ENCODE measurements at regions not wholly inside any gene's neighbourhood (a gene's known extent, or its start where the extent isn't known, plus 50 kb on each side); places are given as distances from the start of the nearest gene placed in this dataset.

DNA sequence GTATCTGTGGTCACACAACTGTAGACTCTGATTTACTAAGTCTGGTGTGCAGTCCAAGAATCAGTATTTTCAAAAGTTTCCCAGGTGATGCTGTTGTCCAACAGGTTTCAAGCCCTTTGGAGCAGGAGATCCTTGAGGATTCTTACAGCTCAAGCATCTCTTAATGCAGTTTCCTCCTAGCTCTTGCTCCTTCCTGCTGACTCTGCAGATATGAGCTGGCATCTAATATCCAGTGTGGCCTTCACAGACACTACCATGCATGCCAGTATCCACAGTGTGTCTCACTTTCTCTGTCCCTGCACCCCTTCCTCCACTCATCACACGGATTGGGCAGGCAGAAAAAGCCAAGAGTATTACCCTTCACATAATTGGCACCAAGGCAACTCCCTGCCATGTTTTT is 182.2 kb upstream of the TNC start:
- TF ChIP-seq, protein P1, sequence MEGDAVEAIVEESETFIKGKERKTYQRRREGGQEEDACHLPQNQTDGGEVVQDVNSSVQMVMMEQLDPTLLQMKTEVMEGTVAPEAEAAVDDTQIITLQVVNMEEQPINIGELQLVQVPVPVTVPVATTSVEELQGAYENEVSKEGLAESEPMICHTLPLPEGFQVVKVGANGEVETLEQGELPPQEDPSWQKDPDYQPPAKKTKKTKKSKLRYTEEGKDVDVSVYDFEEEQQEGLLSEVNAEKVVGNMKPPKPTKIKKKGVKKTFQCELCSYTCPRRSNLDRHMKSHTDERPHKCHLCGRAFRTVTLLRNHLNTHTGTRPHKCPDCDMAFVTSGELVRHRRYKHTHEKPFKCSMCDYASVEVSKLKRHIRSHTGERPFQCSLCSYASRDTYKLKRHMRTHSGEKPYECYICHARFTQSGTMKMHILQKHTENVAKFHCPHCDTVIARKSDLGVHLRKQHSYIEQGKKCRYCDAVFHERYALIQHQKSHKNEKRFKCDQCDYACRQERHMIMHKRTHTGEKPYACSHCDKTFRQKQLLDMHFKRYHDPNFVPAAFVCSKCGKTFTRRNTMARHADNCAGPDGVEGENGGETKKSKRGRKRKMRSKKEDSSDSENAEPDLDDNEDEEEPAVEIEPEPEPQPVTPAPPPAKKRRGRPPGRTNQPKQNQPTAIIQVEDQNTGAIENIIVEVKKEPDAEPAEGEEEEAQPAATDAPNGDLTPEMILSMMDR (IDR thresholded peaks at IDR 0.05), result no peak
- TF ChIP-seq POLR2A (IDR thresholded peaks at IDR 0.05), result no peak
